Testis (tissue), 2 donors: ENCODE measurements at regions not wholly inside any gene's neighbourhood (a gene's known extent, or its start where the extent isn't known, plus 50 kb on each side); places are given as distances from the start of the nearest gene placed in this dataset.

ENCODE experiments used
- DNase-seq: peaks from one replicate; pipeline ENCODE4 v3.0.0-alpha.2; 2019
- H3K27ac ChIP-seq, 2 donors: fragments of 200-600 bp; sonication (generic); one replicate each; pipeline ENCODE4 v1.5.1; 2019
- H3K27me3 ChIP-seq: fragments of 200-600 bp; sonication (generic); one replicate; pipeline ENCODE4 v1.5.1; 2019
- H3K36me3 ChIP-seq: fragments of 200-600 bp; sonication (generic); one replicate; pipeline ENCODE4 v1.5.1; 2017; ENCODE audit warnings: low read depth; ENCODE audit errors: missing control alignments
- H3K4me1 ChIP-seq: fragments of 200-600 bp; sonication (generic); one replicate; pipeline ENCODE4 v1.5.1; 2019
- H3K4me3 ChIP-seq, 2 donors: fragments of 200-600 bp; sonication (generic); one replicate each; pipeline ENCODE4 v1.5.1; 2017 to 2019
- H3K9me3 ChIP-seq: fragments of 200-600 bp; sonication (generic); one replicate; pipeline ENCODE4 v1.5.1; 2017
- POLR2A ChIP-seq: fragments of 450-650 bp; IDR thresholded peaks from one replicate; pipeline ENCODE4 v1.6.1; 2017; ENCODE audit warnings: antibody characterized with exemption, mild to moderate bottlenecking, moderate library complexity
- WGBS, 2 donors: methylation state at CpG; one replicate each; pipeline ENCODE4 v1.1.5; 2018; 5-methylcytosine and 5-hydroxymethylcytosine counted together
- intact Hi-C: fragments of 100-400 bp; cut with DNase I; formaldehyde crosslinking; loops from one replicate; pipeline ENCODE4 v1.15.1; 2023; ENCODE audit warnings: low total_unique reads
- TF ChIP-seq, protein P1 (sequence below), 3 experiments: fragments of 450-650 bp in 2 of 3; fragments of 200-600 bp in 1 of 3; sonication (generic) in 1 of 3; IDR thresholded peaks; one replicate each; pipeline ENCODE4 v1.5.1; 2016 to 2019; ENCODE audit warnings: antibody characterized with exemption in 3 of 3, mild to moderate bottlenecking in 2 of 3, moderate library complexity in 1 of 3

DNA sequence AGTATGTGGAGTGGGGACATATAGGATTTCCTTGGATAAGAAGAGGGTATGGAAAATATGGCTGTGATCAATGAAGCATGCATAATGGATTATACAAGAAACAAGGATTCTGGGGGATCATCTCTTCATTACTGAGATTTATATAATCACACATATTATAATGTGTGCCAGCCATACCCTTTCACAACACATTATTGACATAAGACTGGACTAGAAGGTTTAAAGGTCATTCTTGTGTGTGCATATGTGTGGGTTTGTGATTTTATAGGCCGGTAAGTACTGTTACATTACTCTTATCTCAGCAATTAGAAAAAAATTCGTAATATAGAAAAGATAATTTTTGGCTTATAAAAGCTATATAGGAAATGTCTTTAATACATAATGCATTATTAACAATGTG is 62.2 kb upstream of the DCC start:
- WGBS, 2 donors = 75% methylated on average over 2 of the region's 2 CpGs
- TF ChIP-seq POLR2A = no peak
- TF ChIP-seq, protein P1, sequence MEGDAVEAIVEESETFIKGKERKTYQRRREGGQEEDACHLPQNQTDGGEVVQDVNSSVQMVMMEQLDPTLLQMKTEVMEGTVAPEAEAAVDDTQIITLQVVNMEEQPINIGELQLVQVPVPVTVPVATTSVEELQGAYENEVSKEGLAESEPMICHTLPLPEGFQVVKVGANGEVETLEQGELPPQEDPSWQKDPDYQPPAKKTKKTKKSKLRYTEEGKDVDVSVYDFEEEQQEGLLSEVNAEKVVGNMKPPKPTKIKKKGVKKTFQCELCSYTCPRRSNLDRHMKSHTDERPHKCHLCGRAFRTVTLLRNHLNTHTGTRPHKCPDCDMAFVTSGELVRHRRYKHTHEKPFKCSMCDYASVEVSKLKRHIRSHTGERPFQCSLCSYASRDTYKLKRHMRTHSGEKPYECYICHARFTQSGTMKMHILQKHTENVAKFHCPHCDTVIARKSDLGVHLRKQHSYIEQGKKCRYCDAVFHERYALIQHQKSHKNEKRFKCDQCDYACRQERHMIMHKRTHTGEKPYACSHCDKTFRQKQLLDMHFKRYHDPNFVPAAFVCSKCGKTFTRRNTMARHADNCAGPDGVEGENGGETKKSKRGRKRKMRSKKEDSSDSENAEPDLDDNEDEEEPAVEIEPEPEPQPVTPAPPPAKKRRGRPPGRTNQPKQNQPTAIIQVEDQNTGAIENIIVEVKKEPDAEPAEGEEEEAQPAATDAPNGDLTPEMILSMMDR (IDR thresholded peaks at IDR 0.05) = no peak
- Histone ChIP-seq H3K9me3 (no peaks in the 10 kb centered on the region), H3K27me3 (no peaks in the 10 kb centered on the region), H3K4me1 (no peaks in the 10 kb centered on the region), H3K27ac (no peak overlapping the region), H3K36me3 (no peaks in the 10 kb centered on the region), H3K4me3 (no peak overlapping the region)
- intact Hi-C loops = no loop called here
- no peak for DNase-seq

DNA sequence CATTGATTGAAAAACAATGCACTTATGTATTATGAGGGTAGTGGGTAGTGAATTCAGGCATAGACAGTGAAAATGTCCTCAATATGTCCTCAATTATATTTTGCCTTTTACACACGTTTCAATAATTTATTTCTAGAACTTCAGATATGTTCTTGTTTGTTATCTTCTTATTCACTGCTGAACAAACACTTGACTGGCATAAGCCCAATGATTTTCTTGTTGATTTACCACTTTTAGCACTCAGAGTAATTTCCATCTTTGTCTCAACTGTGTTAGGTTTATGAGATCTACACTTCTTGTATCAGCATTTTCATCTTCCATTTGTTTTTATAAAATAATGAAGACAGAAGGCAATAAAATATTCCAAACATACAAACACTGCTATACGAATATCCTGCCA is 61.8 kb upstream of the DCC start:
- H3K9me3 ChIP-seq = no peaks in the 10 kb centered on the region
- H3K27ac ChIP-seq = no peak overlapping the region
- no peaks in the 10 kb centered on the region for H3K36me3 ChIP-seq
- no peaks in the 10 kb centered on the region for H3K4me1 ChIP-seq
- no peak for DNase-seq
- H3K27me3 ChIP-seq = no peaks in the 10 kb centered on the region
- no peak overlapping the region for H3K4me3 ChIP-seq
- 31 to 41% methylated on average over 2 of the region's 2 CpGs for WGBS, 2 donors
- intact Hi-C loops = no loop called here
- TF ChIP-seq, protein P1 (IDR thresholded peaks at IDR 0.05) = no peak
- TF ChIP-seq POLR2A = no peak

DNA sequence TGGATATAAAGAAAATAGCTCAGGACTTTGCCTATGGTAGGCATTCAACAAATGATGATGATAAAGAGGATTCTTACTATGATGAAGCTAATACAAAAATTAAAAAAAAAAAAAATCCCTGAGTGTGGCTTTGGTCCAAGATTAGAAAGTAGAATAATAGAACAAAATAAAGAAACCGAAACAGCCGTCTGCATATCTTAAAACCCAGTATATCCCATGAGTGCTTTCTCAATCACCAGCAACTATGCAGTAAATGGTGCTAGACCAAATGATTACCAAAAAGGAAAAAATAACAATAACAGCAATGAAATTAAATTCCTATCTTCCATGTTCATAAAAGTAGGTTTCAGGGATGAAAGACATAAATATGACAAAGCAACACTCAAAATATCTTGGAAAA is 59.3 kb upstream of the DCC start:
- Histone ChIP-seq H3K9me3 (no peaks in the 10 kb centered on the region), H3K27ac (no peak overlapping the region), H3K4me3 (no peak overlapping the region), H3K36me3 (no peaks in the 10 kb centered on the region), H3K4me1 (no peaks in the 10 kb centered on the region), H3K27me3 (no peaks in the 10 kb centered on the region)
- no peak for DNase-seq
- intact Hi-C loops = no loop called here
- 79 to 90% methylated on average over 2 of the region's 2 CpGs for WGBS, 2 donors
- TF ChIP-seq, protein P1 (IDR thresholded peaks at IDR 0.05) = no peak
- TF ChIP-seq POLR2A = no peak

DNA sequence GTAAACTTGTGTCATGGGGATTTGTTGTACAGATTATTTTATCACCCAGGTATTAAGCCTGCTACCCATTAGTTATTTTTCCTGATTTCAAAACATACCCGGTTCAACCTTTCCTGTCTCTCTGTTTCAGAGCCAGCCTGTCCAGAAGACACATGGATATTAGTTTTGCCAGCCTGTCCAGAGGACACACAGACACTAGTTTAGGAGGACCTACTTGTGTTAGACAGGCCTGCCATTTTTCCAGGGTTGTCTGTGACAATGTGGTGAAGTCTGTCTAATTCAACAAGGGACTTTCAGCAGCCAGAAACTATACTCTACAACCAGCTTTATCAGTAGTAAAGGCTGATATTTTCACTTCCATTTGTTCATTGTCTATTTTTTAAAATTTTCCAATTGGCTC is 56.1 kb upstream of the DCC start:
- DNase-seq = no peak
- Histone ChIP-seq H3K9me3 (no peaks in the 10 kb centered on the region), H3K36me3 (no peaks in the 10 kb centered on the region), H3K4me1 (no peaks in the 10 kb centered on the region), H3K27ac (no peak overlapping the region), H3K4me3 (no peak overlapping the region), H3K27me3 (no peaks in the 10 kb centered on the region)
- TF ChIP-seq POLR2A = no peak
- TF ChIP-seq, protein P1 (IDR thresholded peaks at IDR 0.05) = no peak
- intact Hi-C loops = no loop called here
- 87 to 92% methylated on average over 1 of the region's 1 CpG for WGBS, 2 donors

DNA sequence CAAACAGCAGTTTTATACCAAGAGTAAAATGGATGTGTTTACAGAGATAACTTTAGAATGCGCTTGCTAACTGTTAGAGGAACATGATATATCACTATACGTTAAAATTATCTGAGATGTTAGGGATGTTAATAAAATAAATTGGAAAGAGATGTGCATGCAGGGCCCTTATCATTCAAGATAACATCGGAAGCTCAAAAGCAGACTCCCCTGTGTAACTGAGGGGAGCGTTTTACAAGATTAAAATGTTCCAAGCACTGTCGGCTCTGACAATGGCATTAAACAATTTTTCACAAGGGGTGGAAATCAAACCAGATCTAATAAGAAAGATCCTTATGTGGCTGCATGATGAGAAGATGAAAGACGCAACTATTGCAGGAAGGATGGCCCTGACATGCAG is 53.3 kb upstream of the DCC start:
- Histone ChIP-seq H3K36me3 (no peaks in the 10 kb centered on the region), H3K4me3 (no peak overlapping the region), H3K9me3 (no peaks in the 10 kb centered on the region), H3K27ac (no peak overlapping the region), H3K4me1 (no peaks in the 10 kb centered on the region), H3K27me3 (no peaks in the 10 kb centered on the region)
- DNase-seq = no peak
- TF ChIP-seq, protein P1 (IDR thresholded peaks at IDR 0.05) = no peak
- TF ChIP-seq POLR2A = no peak
- 41 to 49% methylated on average over 6 of the region's 6 CpGs for WGBS, 2 donors
- intact Hi-C loops = no loop called here
